Gastrocnemius medialis (tissue), 4 donors: ENCODE measurements at regions not wholly inside any gene's neighbourhood (a gene's known extent, or its start where the extent isn't known, plus 50 kb on each side); places are given as distances from the start of the nearest gene placed in this dataset.
"Not testable (repeated sequence)": the region's sequence is repeated elsewhere in the genome, so short reads cannot be mapped to it uniquely, and the experiment has no call there.

Source experiments
- ATAC-seq, 2 donors: fragments of 150-250 bp; one replicate each; pipeline ENCODE4 v1.9.1; 2016
- DNase-seq, 2 donors: peaks; one replicate each; pipeline ENCODE4 v3.0.0-alpha.2; 2019
- H3K27ac ChIP-seq, 4 donors: fragments of 200-600 bp; sonication (generic); 1 replicate in 1 of 4; 2 replicates in 3 of 4; pipeline ENCODE4 v1.5.1; 2016 to 2018; ENCODE audit warnings: mild to moderate bottlenecking in 2 of 4, moderate library complexity in 1 of 4
- H3K27me3 ChIP-seq, 3 donors: fragments of 200-600 bp; sonication (generic) in 2 of 3; 1 replicate in 1 of 3; 2 replicates in 2 of 3; pipeline versions ENCODE4 v1.5.1 to v1.6.0; 2016 to 2019; ENCODE audit warnings: mild to moderate bottlenecking in 1 of 3, moderate library complexity in 1 of 3
- H3K36me3 ChIP-seq, 2 donors: fragments of 200-600 bp; sonication (generic) in 1 of 2; one replicate each; pipeline ENCODE4 v1.5.1; 2017 to 2018
- H3K4me1 ChIP-seq, 2 donors: fragments of 200-600 bp; sonication (generic) in 1 of 2; one replicate each; pipeline ENCODE4 v1.5.1; 2016 to 2017; ENCODE audit warnings: mild to moderate bottlenecking in 2 of 2
- H3K4me3 ChIP-seq, 4 donors: fragments of 200-600 bp; sonication (generic) in 3 of 4; 1 replicate in 1 of 4; 2 replicates in 3 of 4; pipeline ENCODE4 v1.5.1; 2016 to 2019; ENCODE audit warnings: mild to moderate bottlenecking in 2 of 4
- H3K9me3 ChIP-seq, 3 donors: fragments of 200-600 bp; sonication (generic) in 2 of 3; 1 replicate in 1 of 3; 2 replicates in 2 of 3; pipeline ENCODE4 v1.5.1; 2016 to 2019
- CTCF ChIP-seq, 5 experiments: fragments of 450-650 bp in 3 of 5; fragments of 200-600 bp in 2 of 5; sonication (generic) in 2 of 5; IDR thresholded peaks in 4 of 5; conservative IDR thresholded peaks in 1 of 5; 1 replicate in 4 of 5; 2 replicates in 1 of 5; pipeline ENCODE4 v1.5.1; 2016 to 2019; ENCODE audit warnings: antibody characterized with exemption in 5 of 5, mild to moderate bottlenecking in 3 of 5, moderate library complexity in 3 of 5
- POLR2A ChIP-seq, 2 donors: fragments of 450-650 bp; IDR thresholded peaks; one replicate each; pipeline ENCODE4 v1.6.1; 2017; ENCODE audit warnings: antibody characterized with exemption in 2 of 2, mild to moderate bottlenecking in 2 of 2, moderate library complexity in 2 of 2
- in situ Hi-C, 4 donors: fragments of 200-750 bp; cut with MboI; loops; one replicate each; pipeline versions ENCODE4 v1.15.0 to v1.8.0; 2017; ENCODE audit warnings: low sequenced_read_pairs in 4 of 4
- intact Hi-C: fragments of 100-400 bp; cut with DNase I; formaldehyde crosslinking; loops from one replicate; pipeline ENCODE4 v1.15.1; 2023; ENCODE audit warnings: low total_unique reads

GRCh38 chr6:155765275-155766194, 309.9 kb upstream of the NOX3 start:
- H3K4me3 ChIP-seq: no peak overlapping the region
- H3K4me1 ChIP-seq: no peaks in the 10 kb centered on the region
- TF ChIP-seq CTCF (IDR thresholded peaks at IDR 0.05 in 4 of 5, conservative IDR thresholded peaks at IDR 0.05 in 1 of 5): no peak
- TF ChIP-seq POLR2A (IDR thresholded peaks at IDR 0.05): no peak
- H3K27me3 ChIP-seq: no peaks in the 10 kb centered on the region
- in situ Hi-C loops: no loop called here
- H3K27ac ChIP-seq: no peak overlapping the region
- intact Hi-C loops: no loop called here
- H3K9me3 ChIP-seq: no peaks in the 10 kb centered on the region
- ATAC-seq (no peak), DNase-seq (no peak)
- H3K36me3 ChIP-seq: no peaks in the 10 kb centered on the region

- no peak for DNase-seq
- ATAC-seq: no peak
- no peaks in the 10 kb centered on the region for H3K27me3 ChIP-seq
- intact Hi-C loops: no loop called here
- no peaks in the 10 kb centered on the region for H3K36me3 ChIP-seq
- no peak overlapping the region for H3K4me3 ChIP-seq
- H3K9me3 ChIP-seq: no peaks in the 10 kb centered on the region
- TF ChIP-seq CTCF (IDR thresholded peaks at IDR 0.05 in 4 of 5, conservative IDR thresholded peaks at IDR 0.05 in 1 of 5): no peak
- no peaks in the 10 kb centered on the region for H3K4me1 ChIP-seq
- in situ Hi-C loops: no loop called here
- no peak overlapping the region for H3K27ac ChIP-seq
Measured at GRCh38 chr6:155762649-155763048, 307.0 kb upstream of the NOX3 start.

- ATAC-seq: no peak
- no peaks in the 10 kb centered on the region for H3K36me3 ChIP-seq
- no peak for DNase-seq
- peaks cover 0 to 4% (median 0%) of the 10 kb centered on the region in 3 donors for H3K9me3 ChIP-seq
- in situ Hi-C loops (no loop called here), intact Hi-C loops (no loop called here)
- no peaks in the 10 kb centered on the region for H3K4me1 ChIP-seq
- H3K4me3 ChIP-seq: no peak overlapping the region
- no peak overlapping the region for H3K27ac ChIP-seq
- no peaks in the 10 kb centered on the region for H3K27me3 ChIP-seq
- TF ChIP-seq CTCF (IDR thresholded peaks at IDR 0.05 in 4 of 5, conservative IDR thresholded peaks at IDR 0.05 in 1 of 5) (no peak), POLR2A (IDR thresholded peaks at IDR 0.05) (no peak)
Measured at GRCh38 chr6:155755452-155755851, 299.8 kb upstream of the NOX3 start.

- H3K4me3 ChIP-seq, H3K27me3 ChIP-seq, H3K27ac ChIP-seq, H3K4me1 ChIP-seq, ATAC-seq, in situ Hi-C loops, H3K9me3 ChIP-seq, DNase-seq, intact Hi-C loops, H3K36me3 ChIP-seq: not testable (repeated sequence)
Measured at GRCh38 chr6:155748778-155749177, 293.1 kb upstream of the NOX3 start.

GRCh38 chr6:155747491-155747890, 291.9 kb upstream of the NOX3 start:
- Histone ChIP-seq H3K27ac (no peak overlapping the region), H3K9me3 (peaks cover 0 to 5% (median 4%) of the 10 kb centered on the region in 3 donors), H3K4me1 (no peaks in the 10 kb centered on the region), H3K4me3 (no peak overlapping the region), H3K27me3 (no peaks in the 10 kb centered on the region), H3K36me3 (no peaks in the 10 kb centered on the region)
- in situ Hi-C loops: no loop called here
- intact Hi-C loops: no loop called here
- TF ChIP-seq POLR2A (IDR thresholded peaks at IDR 0.05) (no peak), CTCF (IDR thresholded peaks at IDR 0.05 in 4 of 5, conservative IDR thresholded peaks at IDR 0.05 in 1 of 5) (no peak)
- ATAC-seq (no peak), DNase-seq (no peak)
